Tibial nerve (tissue), 4 donors: ENCODE measurements at regions not wholly inside any gene's neighbourhood (a gene's known extent, or its start where the extent isn't known, plus 50 kb on each side); places are given as distances from the start of the nearest gene placed in this dataset.

Experiments
- DNase-seq, 2 donors: peaks; one replicate each; pipeline ENCODE4 v3.0.0-alpha.2; 2019; ENCODE audit warnings: low spot score in 2 of 2
- H3K27ac ChIP-seq, 4 donors: fragments of 200-600 bp; sonication (generic) in 3 of 4; one replicate each; pipeline ENCODE4 v1.5.1; 2017 to 2019; ENCODE audit warnings: mild to moderate bottlenecking in 1 of 4
- H3K27me3 ChIP-seq, 2 donors: fragments of 200-600 bp; sonication (generic) in 1 of 2; one replicate each; pipeline versions ENCODE4 v1.5.1 to v1.6.0; 2017 to 2019
- H3K36me3 ChIP-seq, 3 donors: fragments of 200-600 bp; sonication (generic); one replicate each; pipeline ENCODE4 v1.5.1; 2018 to 2019
- H3K4me1 ChIP-seq, 4 donors: fragments of 200-600 bp; sonication (generic) in 3 of 4; one replicate each; pipeline ENCODE4 v1.5.1; 2017 to 2019
- H3K4me3 ChIP-seq, 4 donors: fragments of 200-600 bp; sonication (generic) in 3 of 4; one replicate each; pipeline ENCODE4 v1.5.1; 2017 to 2019; ENCODE audit warnings: mild to moderate bottlenecking in 1 of 4, moderate library complexity in 1 of 4
- H3K9me3 ChIP-seq, 4 donors: fragments of 200-600 bp; sonication (generic) in 3 of 4; one replicate each; pipeline ENCODE4 v1.5.1; 2017 to 2019
- CTCF ChIP-seq, 5 experiments: fragments of 200-600 bp in 3 of 5; fragments of 450-650 bp in 2 of 5; sonication (generic) in 3 of 5; IDR thresholded peaks; one replicate each; pipeline ENCODE4 v1.5.1; 2016 to 2019; ENCODE audit warnings: antibody characterized with exemption in 5 of 5, mild to moderate bottlenecking in 3 of 5, moderate library complexity in 2 of 5
- EP300 ChIP-seq, 2 donors: sonication (generic); formaldehyde crosslinking; IDR thresholded peaks; one replicate each; pipeline ENCODE4 v1.6.1; 2017; ENCODE audit warnings: antibody characterized with exemption in 2 of 2, mild to moderate bottlenecking in 1 of 2
- POLR2A ChIP-seq, 2 donors: fragments of 450-650 bp; IDR thresholded peaks; one replicate each; pipeline ENCODE4 v1.6.1; 2017; ENCODE audit warnings: antibody characterized with exemption in 2 of 2, mild to moderate bottlenecking in 2 of 2, moderate library complexity in 2 of 2
- WGBS, 2 donors: methylation state at CpG; one replicate each; pipeline ENCODE4 v1.1.5; 2018; 5-methylcytosine and 5-hydroxymethylcytosine counted together

- no peaks in the 10 kb centered on the region for H3K9me3 ChIP-seq
- TF ChIP-seq POLR2A (IDR thresholded peaks at IDR 0.05), result no peak
- no peak for TF ChIP-seq EP300 (IDR thresholded peaks at IDR 0.05)
- no peak for TF ChIP-seq CTCF (IDR thresholded peaks at IDR 0.05)
- no peaks in the 10 kb centered on the region for H3K27me3 ChIP-seq
- peaks cover 0 to 14% (median 0%) of the 10 kb centered on the region in 4 donors for H3K4me1 ChIP-seq
- no peak overlapping the region for H3K27ac ChIP-seq
- H3K36me3 ChIP-seq, result no peaks in the 10 kb centered on the region
- 38% methylated on average over 1 of the region's 1 CpG for WGBS, 2 donors
- DNase-seq, result no peak
- no peak overlapping the region for H3K4me3 ChIP-seq
These were observed 603.4 kb upstream of the JAG1 start for GRCh38 chr20:11277170-11277569.

- Histone ChIP-seq H3K4me3 (no peak overlapping the region), H3K27me3 (no peaks in the 10 kb centered on the region), H3K9me3 (no peaks in the 10 kb centered on the region), H3K27ac (no peak overlapping the region), H3K4me1 (peaks cover 0 to 9% (median 0%) of the 10 kb centered on the region in 4 donors), H3K36me3 (no peaks in the 10 kb centered on the region)
- no peak for DNase-seq
- 86 to 91% methylated on average over 4 of the region's 4 CpGs for WGBS, 2 donors
- TF ChIP-seq POLR2A (IDR thresholded peaks at IDR 0.05) (no peak), CTCF (IDR thresholded peaks at IDR 0.05) (no peak), EP300 (IDR thresholded peaks at IDR 0.05) (no peak)
These were observed 604.1 kb upstream of the JAG1 start for GRCh38 chr20:11277858-11278257.

- H3K4me1 ChIP-seq, result peaks cover 0 to 9% (median 0%) of the 10 kb centered on the region in 4 donors
- H3K27me3 ChIP-seq, result no peaks in the 10 kb centered on the region
- H3K9me3 ChIP-seq, result no peaks in the 10 kb centered on the region
- 94 to 95% methylated on average over 2 of the region's 2 CpGs for WGBS, 2 donors
- DNase-seq, result no peak
- TF ChIP-seq POLR2A (IDR thresholded peaks at IDR 0.05), result no peak
- no peak for TF ChIP-seq EP300 (IDR thresholded peaks at IDR 0.05)
- no peak for TF ChIP-seq CTCF (IDR thresholded peaks at IDR 0.05)
- no peak overlapping the region for H3K4me3 ChIP-seq
- H3K36me3 ChIP-seq, result no peaks in the 10 kb centered on the region
- H3K27ac ChIP-seq, result no peak overlapping the region
These were observed 604.7 kb upstream of the JAG1 start for GRCh38 chr20:11278461-11278860.

GRCh38 chr20:11281240-11281639 lies 607.4 kb upstream of the JAG1 start:
- DNase-seq, result no peak
- 93 to 95% methylated on average over 3 of the region's 3 CpGs for WGBS, 2 donors

GRCh38 chr20:11281768-11282167 lies 608.0 kb upstream of the JAG1 start:
- Histone ChIP-seq H3K27me3 (no peaks in the 10 kb centered on the region), H3K4me1 (no peaks in the 10 kb centered on the region), H3K27ac (no peak overlapping the region), H3K4me3 (no peak overlapping the region), H3K36me3 (no peaks in the 10 kb centered on the region), H3K9me3 (no peaks in the 10 kb centered on the region)
- no peak for DNase-seq
- TF ChIP-seq POLR2A (IDR thresholded peaks at IDR 0.05) (no peak), EP300 (IDR thresholded peaks at IDR 0.05) (no peak), CTCF (IDR thresholded peaks at IDR 0.05) (no peak)
- WGBS, 2 donors, result 76 to 80% methylated on average over 4 of the region's 4 CpGs

More at GRCh38 chr20:11281240-11281639, 607.4 kb upstream of the JAG1 start:
- no peak for TF ChIP-seq EP300 (IDR thresholded peaks at IDR 0.05)
- TF ChIP-seq POLR2A (IDR thresholded peaks at IDR 0.05), result no peak
- TF ChIP-seq CTCF (IDR thresholded peaks at IDR 0.05), result no peak
- no peaks in the 10 kb centered on the region for H3K27me3 ChIP-seq
- H3K36me3 ChIP-seq, result no peaks in the 10 kb centered on the region
- no peaks in the 10 kb centered on the region for H3K9me3 ChIP-seq
- H3K27ac ChIP-seq, result no peak overlapping the region
- no peaks in the 10 kb centered on the region for H3K4me1 ChIP-seq
- no peak overlapping the region for H3K4me3 ChIP-seq
